ENCODE measurements at regions not wholly inside any gene's neighbourhood (a gene's known extent, or its start where the extent isn't known, plus 50 kb on each side); places are given as distances from the start of the nearest gene placed in this dataset.
A peak's percentile ranks its signal among the peaks of the same experiment; 100 is the strongest.

DNA sequence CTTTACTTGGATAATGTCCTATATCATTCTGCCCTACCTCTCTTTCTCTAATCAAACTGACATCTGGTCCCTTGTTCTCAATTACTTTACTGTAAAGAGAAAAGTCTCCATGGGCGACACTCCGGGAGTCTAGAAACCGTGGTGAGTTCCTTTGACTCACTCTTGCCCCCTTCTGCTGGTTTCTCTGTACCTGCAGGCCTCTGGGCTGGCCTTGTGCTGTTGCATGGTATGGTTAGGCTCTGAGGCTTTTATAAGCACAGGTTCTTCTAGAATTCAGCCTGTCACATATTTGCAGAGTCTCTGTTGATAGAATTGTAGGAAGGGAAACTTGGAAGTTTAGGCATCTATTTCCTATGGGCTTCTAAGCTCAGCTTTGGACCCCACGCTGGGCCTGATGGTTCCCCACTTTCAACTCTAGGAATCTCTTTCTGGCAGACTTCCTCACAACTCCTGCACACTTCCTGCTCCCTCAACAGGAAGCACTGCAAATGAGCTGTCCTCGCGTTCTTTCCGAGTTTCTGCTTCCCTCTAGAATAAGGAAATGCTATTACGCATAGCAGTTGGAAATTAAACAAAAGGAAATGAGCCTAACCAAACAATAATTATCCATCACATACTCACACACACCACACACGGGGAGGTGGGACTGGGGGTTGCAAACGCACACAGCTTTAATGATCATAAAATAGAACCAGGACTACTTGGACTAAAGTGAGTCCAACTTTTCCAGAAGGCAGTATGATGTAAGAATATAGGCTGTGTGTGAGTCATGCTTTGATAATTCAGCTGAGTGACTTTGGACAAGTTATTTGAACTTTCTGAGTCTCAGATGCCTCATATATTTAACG is 683.3 kb downstream of the QKI start:
- Histone ChIP-seq H3K9ac (ENCODE audit: low read length) (no peak overlapping the region), H3K27ac (ENCODE audit: low read depth, low read length) (no peak overlapping the region), H2AFZ (ENCODE audit: low read depth, low read length, poor library complexity, severe bottlenecking) (no peak overlapping the region), H3K4me1 (ENCODE audit: control insufficient read depth in 1 of 2, insufficient read depth in 2 of 2, low read length in 2 of 2) (no peaks in the 10 kb centered on the region), H3K4me3 (replicated peaks in 1 of 2; ENCODE audit: low read depth in 1 of 2, low read length in 2 of 2) (no peak overlapping the region), H4K20me1 (ENCODE audit: insufficient read depth) (no peaks in the 10 kb centered on the region; the same call in 1 of the 2 replicates), H3K79me2 (ENCODE audit: insufficient read depth, low read length) (no peaks in the 10 kb centered on the region), H3K9me2 (ENCODE audit: insufficient read depth) (no peaks in the 10 kb centered on the region), H3K9me3 (ENCODE audit: control insufficient read depth in 1 of 2, insufficient read depth in 1 of 2, low read depth in 1 of 2, low read length in 2 of 2) (peaks cover 0 to 11% of the 10 kb centered on the region in 2 experiments; a peak in 1 of 4 replicates), H3K4me2 (ENCODE audit: low read length) (no peak overlapping the region), H3K36me3 (ENCODE audit: control insufficient read depth in 1 of 2, insufficient read depth in 2 of 2, low read length in 2 of 2) (no peaks in the 10 kb centered on the region), H3K27me3 (ENCODE audit: insufficient read depth, low read length) (no peaks in the 10 kb centered on the region)
- ATAC-seq (no peak), DNase-seq (ENCODE audit: low read depth, low spot score) (no peak)
- intact Hi-C loops (cut with micrococcal nuclease): no loop called here
- POLR2A ChIA-PET: no interaction called here
- no peak for TF ChIP-seq TCF7L2 (IDR thresholded peaks at IDR 0.05; ENCODE audit: borderline replicate concordance, extremely low read depth, insufficient read depth, insufficient read length)
- TF ChIP-seq JUND (IDR thresholded peaks at IDR 0.05): peak; percentile 23; the same call in 1 of the 2 replicates
- no peak for TF ChIP-seq YY1 (IDR thresholded peaks at IDR 0.05; ENCODE audit: extremely low read depth, insufficient replicate concordance, low read depth, low read length)
- peak; percentile 17; the same call in 1 of the 2 replicates for TF ChIP-seq RAD21 (IDR thresholded peaks at IDR 0.05; ENCODE audit: low read depth)
- RAD21 ChIA-PET (ENCODE audit: low non-redundant PET in 1 of 2, low total read pairs in 2 of 2, uncharacterized antibody in 2 of 2, unreplicated experiment in 2 of 2): no interaction called here
- no TSS peak for BruUV-seq (replicated peaks)
- CTCF ChIA-PET: no interaction called here

DNA sequence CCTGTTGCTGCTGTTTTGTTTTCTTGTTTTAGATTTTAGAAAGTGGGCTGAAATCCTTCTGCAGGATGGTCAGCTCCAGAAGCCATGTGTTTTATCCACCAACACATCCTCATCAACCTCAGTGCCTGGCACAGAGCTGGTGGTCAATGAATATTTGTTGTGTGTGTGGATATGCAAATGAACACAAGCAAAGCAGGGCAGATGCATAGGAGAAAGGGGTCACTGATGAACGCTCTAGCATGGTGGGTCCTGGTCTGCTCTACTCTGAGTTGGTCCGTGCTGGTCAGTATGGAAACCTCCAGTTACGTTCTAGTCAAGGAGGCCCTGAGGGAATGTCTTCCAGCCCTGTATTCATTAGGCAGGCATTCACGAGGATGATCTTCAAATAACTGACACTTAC is 682.5 kb downstream of the QKI start:
- Histone ChIP-seq H3K27me3 (ENCODE audit: insufficient read depth, low read length) (no peaks in the 10 kb centered on the region), H4K20me1 (ENCODE audit: insufficient read depth) (no peaks in the 10 kb centered on the region; the same call in 1 of the 2 replicates), H3K9me3 (ENCODE audit: control insufficient read depth in 1 of 2, insufficient read depth in 1 of 2, low read depth in 1 of 2, low read length in 2 of 2) (peaks cover 0 to 11% of the 10 kb centered on the region in 2 experiments; a peak in 1 of 4 replicates), H3K79me2 (ENCODE audit: insufficient read depth, low read length) (no peaks in the 10 kb centered on the region), H3K4me2 (ENCODE audit: low read length) (no peak overlapping the region), H3K4me1 (ENCODE audit: control insufficient read depth in 1 of 2, insufficient read depth in 2 of 2, low read length in 2 of 2) (no peaks in the 10 kb centered on the region), H3K9me2 (ENCODE audit: insufficient read depth) (no peaks in the 10 kb centered on the region), H3K36me3 (ENCODE audit: control insufficient read depth in 1 of 2, insufficient read depth in 2 of 2, low read length in 2 of 2) (no peaks in the 10 kb centered on the region), H2AFZ (ENCODE audit: low read depth, low read length, poor library complexity, severe bottlenecking) (no peak overlapping the region), H3K4me3 (replicated peaks in 1 of 2; ENCODE audit: low read depth in 1 of 2, low read length in 2 of 2) (no peak overlapping the region), H3K9ac (ENCODE audit: low read length) (no peak overlapping the region), H3K27ac (ENCODE audit: low read depth, low read length) (no peak overlapping the region)
- DNase-seq (ENCODE audit: low read depth, low spot score) (no peak), ATAC-seq (no peak)
- BruUV-seq (replicated peaks): no TSS peak
- ChIA-PET POLR2A (no interaction called here), RAD21 (ENCODE audit: low non-redundant PET in 1 of 2, low total read pairs in 2 of 2, uncharacterized antibody in 2 of 2, unreplicated experiment in 2 of 2) (no interaction called here), CTCF (no interaction called here)
- intact Hi-C loops (cut with micrococcal nuclease): no loop called here
- no peak for TF ChIP-seq JUND (IDR thresholded peaks at IDR 0.05)
- TF ChIP-seq ZFX (IDR thresholded peaks at IDR 0.05): no peak
- no peak for TF ChIP-seq SRF (IDR thresholded peaks at IDR 0.05; ENCODE audit: low read depth)
- TF ChIP-seq POLR2AphosphoS5 (IDR thresholded peaks at IDR 0.05; ENCODE audit: low read depth, low read length): no peak
- TF ChIP-seq ZNF274 (IDR thresholded peaks at IDR 0.05; ENCODE audit: low read depth, low read length): no peak
- no peak for TF ChIP-seq SP1 (IDR thresholded peaks at IDR 0.05; ENCODE audit: low read depth)
- no peak for TF ChIP-seq CEBPB (IDR thresholded peaks at IDR 0.05; ENCODE audit: low read depth)
- TF ChIP-seq FOSL1 (IDR thresholded peaks at IDR 0.05; ENCODE audit: low read depth): no peak
- TF ChIP-seq EZH2phosphoT487 (IDR thresholded peaks at IDR 0.05; ENCODE audit: borderline replicate concordance): no peak
- TF ChIP-seq, protein P1, sequence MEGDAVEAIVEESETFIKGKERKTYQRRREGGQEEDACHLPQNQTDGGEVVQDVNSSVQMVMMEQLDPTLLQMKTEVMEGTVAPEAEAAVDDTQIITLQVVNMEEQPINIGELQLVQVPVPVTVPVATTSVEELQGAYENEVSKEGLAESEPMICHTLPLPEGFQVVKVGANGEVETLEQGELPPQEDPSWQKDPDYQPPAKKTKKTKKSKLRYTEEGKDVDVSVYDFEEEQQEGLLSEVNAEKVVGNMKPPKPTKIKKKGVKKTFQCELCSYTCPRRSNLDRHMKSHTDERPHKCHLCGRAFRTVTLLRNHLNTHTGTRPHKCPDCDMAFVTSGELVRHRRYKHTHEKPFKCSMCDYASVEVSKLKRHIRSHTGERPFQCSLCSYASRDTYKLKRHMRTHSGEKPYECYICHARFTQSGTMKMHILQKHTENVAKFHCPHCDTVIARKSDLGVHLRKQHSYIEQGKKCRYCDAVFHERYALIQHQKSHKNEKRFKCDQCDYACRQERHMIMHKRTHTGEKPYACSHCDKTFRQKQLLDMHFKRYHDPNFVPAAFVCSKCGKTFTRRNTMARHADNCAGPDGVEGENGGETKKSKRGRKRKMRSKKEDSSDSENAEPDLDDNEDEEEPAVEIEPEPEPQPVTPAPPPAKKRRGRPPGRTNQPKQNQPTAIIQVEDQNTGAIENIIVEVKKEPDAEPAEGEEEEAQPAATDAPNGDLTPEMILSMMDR (IDR thresholded peaks at IDR 0.05 in 2 of 3, conservative IDR thresholded peaks at IDR 0.05 in 1 of 3; ENCODE audit: borderline replicate concordance in 1 of 3, insufficient read depth in 1 of 3, low read depth in 2 of 3, low read length in 2 of 3): no peak
- TF ChIP-seq, protein P2, sequence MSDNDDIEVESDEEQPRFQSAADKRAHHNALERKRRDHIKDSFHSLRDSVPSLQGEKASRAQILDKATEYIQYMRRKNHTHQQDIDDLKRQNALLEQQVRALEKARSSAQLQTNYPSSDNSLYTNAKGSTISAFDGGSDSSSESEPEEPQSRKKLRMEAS (IDR thresholded peaks at IDR 0.05): no peak
- no peak for TF ChIP-seq SIN3A (IDR thresholded peaks at IDR 0.05; ENCODE audit: low read depth)
- no peak for TF ChIP-seq EZH2 (IDR thresholded peaks at IDR 0.05)
